Fibroblast of lung (primary cell): ENCODE measurements at regions not wholly inside any gene's neighbourhood (a gene's known extent, or its start where the extent isn't known, plus 50 kb on each side); places are given as distances from the start of the nearest gene placed in this dataset.

Experiments used
- CTCF ChIP-seq, 2 donors: IDR thresholded peaks in 1 of 2; conservative IDR thresholded peaks in 1 of 2; 1 replicate in 1 of 2; 2 replicates in 1 of 2; pipeline ENCODE4 v1.5.1; 2011 to 2012; ENCODE audit warnings: low read length in 2 of 2, control low read depth in 1 of 2, inconsistent platforms in 1 of 2, low read depth in 1 of 2, mild to moderate bottlenecking in 1 of 2
- EZH2 ChIP-seq: IDR thresholded peaks from 2 replicates; pipeline ENCODE4 v1.5.1; 2012; ENCODE audit warnings: low read length, control low read depth, mild to moderate bottlenecking; ENCODE audit errors: missing control alignments

- no peak for TF ChIP-seq CTCF (conservative IDR thresholded peaks at IDR 0.05 in 1 of 2, IDR thresholded peaks at IDR 0.05 in 1 of 2; ENCODE audit: low read depth in 1 of 2, low read length in 2 of 2)
- no peak for TF ChIP-seq EZH2
These were observed 86.8 kb upstream of the NAMPT start for GRCh38 chr7:106371629-106372028.
